Parathyroid adenoma (tissue), 2 donors: ENCODE measurements at regions not wholly inside any gene's neighbourhood (a gene's known extent, or its start where the extent isn't known, plus 50 kb on each side); places are given as distances from the start of the nearest gene placed in this dataset.

ENCODE experiments used
- H2AFZ ChIP-seq: fragments of 300-600 bp; sonication (generic); one replicate; pipeline ENCODE4 v1.7.0; 2017; ENCODE audit warnings: antibody characterized with exemption, mild to moderate bottlenecking
- H3K27ac ChIP-seq: fragments of 300-600 bp; sonication (generic); one replicate; pipeline ENCODE4 v1.7.0; 2017
- H3K27me3 ChIP-seq: fragments of 300-600 bp; sonication (generic); one replicate; pipeline ENCODE4 v1.7.0; 2017; ENCODE audit warnings: low read length; ENCODE audit not compliant: control insufficient read depth, insufficient read depth
- H3K36me3 ChIP-seq: fragments of 300-600 bp; sonication (generic); one replicate; pipeline ENCODE4 v1.7.0; 2017; ENCODE audit warnings: low read length; ENCODE audit not compliant: control insufficient read depth, insufficient read depth
- H3K4me1 ChIP-seq: fragments of 300-600 bp; sonication (generic); one replicate; pipeline ENCODE4 v1.7.0; 2017; ENCODE audit warnings: control low read depth
- H3K4me2 ChIP-seq: fragments of 300-600 bp; sonication (generic); one replicate; pipeline ENCODE4 v1.7.0; 2017; ENCODE audit warnings: low read length
- H3K4me3 ChIP-seq: fragments of 300-600 bp; sonication (generic); one replicate; pipeline ENCODE4 v1.7.0; 2017; ENCODE audit warnings: low read depth, low read length
- H3K79me2 ChIP-seq: fragments of 300-600 bp; sonication (generic); one replicate; pipeline ENCODE4 v1.7.0; 2017; ENCODE audit warnings: control low read depth
- H3K9ac ChIP-seq: fragments of 300-600 bp; sonication (generic); one replicate; pipeline ENCODE4 v1.7.0; 2017; ENCODE audit warnings: mild to moderate bottlenecking
- H3K9me3 ChIP-seq: fragments of 300-600 bp; sonication (generic); one replicate; pipeline ENCODE4 v1.7.0; 2017; ENCODE audit warnings: low read length; ENCODE audit not compliant: control insufficient read depth
- TF ChIP-seq, protein P1 (sequence below): fragments of 300-600 bp; sonication (generic); IDR thresholded peaks from one replicate; pipeline ENCODE4 v1.7.0; 2017; ENCODE audit warnings: antibody characterized with exemption, mild to moderate bottlenecking
- donor health status: primary hyperparathyroidism.

DNA sequence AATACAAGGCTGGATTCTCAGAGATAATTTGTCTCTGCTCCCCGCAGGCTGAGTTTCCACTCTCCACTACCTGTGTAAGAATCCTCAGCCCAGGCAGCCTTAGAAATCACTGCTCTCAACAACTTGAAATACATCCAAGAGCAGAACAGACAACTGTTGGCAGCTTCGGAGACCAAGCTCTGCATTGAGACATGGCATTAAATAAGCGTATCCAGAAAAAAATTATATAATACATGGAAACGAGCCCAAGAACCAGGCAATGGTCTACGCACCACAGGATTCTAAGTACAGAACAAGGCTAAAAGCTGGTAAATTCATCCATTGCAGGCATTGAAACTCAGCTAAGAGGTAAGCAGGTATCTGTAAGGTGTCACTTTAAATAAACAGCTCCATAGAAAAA is 165.5 kb upstream of the DIO3 start:
- TF ChIP-seq, protein P1, sequence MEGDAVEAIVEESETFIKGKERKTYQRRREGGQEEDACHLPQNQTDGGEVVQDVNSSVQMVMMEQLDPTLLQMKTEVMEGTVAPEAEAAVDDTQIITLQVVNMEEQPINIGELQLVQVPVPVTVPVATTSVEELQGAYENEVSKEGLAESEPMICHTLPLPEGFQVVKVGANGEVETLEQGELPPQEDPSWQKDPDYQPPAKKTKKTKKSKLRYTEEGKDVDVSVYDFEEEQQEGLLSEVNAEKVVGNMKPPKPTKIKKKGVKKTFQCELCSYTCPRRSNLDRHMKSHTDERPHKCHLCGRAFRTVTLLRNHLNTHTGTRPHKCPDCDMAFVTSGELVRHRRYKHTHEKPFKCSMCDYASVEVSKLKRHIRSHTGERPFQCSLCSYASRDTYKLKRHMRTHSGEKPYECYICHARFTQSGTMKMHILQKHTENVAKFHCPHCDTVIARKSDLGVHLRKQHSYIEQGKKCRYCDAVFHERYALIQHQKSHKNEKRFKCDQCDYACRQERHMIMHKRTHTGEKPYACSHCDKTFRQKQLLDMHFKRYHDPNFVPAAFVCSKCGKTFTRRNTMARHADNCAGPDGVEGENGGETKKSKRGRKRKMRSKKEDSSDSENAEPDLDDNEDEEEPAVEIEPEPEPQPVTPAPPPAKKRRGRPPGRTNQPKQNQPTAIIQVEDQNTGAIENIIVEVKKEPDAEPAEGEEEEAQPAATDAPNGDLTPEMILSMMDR = no peak
- Histone ChIP-seq H3K27me3 (no peaks in the 10 kb centered on the region), H3K4me1 (no peaks in the 10 kb centered on the region), H3K4me3 (no peak overlapping the region), H3K79me2 (no peaks in the 10 kb centered on the region), H3K27ac (no peak overlapping the region), H3K36me3 (no peaks in the 10 kb centered on the region), H2AFZ (no peak overlapping the region), H3K4me2 (no peak overlapping the region), H3K9ac (no peak overlapping the region), H3K9me3 (no peaks in the 10 kb centered on the region)

DNA sequence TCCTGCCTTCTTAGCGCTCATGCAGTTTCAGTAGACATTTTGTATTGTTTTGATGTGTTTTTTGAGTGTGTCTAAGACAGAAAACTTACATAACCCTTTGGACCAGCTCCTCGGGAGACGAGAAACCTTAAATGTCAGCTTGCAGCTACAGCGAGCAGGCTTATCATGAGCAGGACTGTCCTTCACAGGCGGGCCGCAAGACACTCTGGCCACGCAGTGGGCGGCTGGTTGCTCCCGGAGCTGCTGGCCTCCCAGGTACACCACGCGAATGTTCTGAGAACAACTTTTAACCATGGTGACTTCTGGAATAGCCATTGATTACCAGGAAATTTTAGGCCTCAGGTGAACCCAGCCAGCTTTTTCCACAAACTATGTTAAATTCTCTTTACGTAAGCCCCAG is 164.1 kb upstream of the DIO3 start:
- Histone ChIP-seq H2AFZ (no peak overlapping the region), H3K27me3 (no peaks in the 10 kb centered on the region), H3K4me3 (no peak overlapping the region), H3K27ac (no peak overlapping the region), H3K79me2 (no peaks in the 10 kb centered on the region), H3K4me1 (no peaks in the 10 kb centered on the region), H3K36me3 (no peaks in the 10 kb centered on the region), H3K9me3 (no peaks in the 10 kb centered on the region), H3K4me2 (no peak overlapping the region), H3K9ac (no peak overlapping the region)
- TF ChIP-seq, protein P1 = no peak

DNA sequence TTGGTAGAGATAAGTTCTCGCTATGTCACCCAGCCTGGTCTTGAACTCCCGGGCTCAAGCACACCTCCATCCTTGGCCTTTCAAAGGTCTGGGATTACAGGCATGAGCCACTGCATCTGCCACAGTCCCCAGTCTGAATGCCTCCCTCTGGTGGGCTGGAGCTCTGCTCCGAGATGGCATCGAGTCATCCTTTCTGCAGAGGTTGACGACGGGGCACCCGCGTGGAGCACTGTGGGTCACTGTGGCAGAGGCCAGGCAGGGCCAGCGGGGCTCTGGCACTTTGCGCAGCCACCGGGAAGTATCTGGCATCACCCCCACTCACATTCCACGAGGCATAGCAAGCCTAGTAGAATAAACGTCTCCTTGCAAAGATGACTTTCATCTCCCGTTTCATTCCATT is 163.3 kb upstream of the DIO3 start:
- H3K27ac ChIP-seq = no peak overlapping the region
- H3K36me3 ChIP-seq = no peaks in the 10 kb centered on the region
- H3K9ac ChIP-seq = no peak overlapping the region
- no peaks in the 10 kb centered on the region for H3K79me2 ChIP-seq
- no peaks in the 10 kb centered on the region for H3K9me3 ChIP-seq
- TF ChIP-seq, protein P1 = no peak
- H3K27me3 ChIP-seq = no peaks in the 10 kb centered on the region
- no peak overlapping the region for H2AFZ ChIP-seq
- no peak overlapping the region for H3K4me2 ChIP-seq
- H3K4me3 ChIP-seq = no peak overlapping the region
- H3K4me1 ChIP-seq = no peaks in the 10 kb centered on the region

DNA sequence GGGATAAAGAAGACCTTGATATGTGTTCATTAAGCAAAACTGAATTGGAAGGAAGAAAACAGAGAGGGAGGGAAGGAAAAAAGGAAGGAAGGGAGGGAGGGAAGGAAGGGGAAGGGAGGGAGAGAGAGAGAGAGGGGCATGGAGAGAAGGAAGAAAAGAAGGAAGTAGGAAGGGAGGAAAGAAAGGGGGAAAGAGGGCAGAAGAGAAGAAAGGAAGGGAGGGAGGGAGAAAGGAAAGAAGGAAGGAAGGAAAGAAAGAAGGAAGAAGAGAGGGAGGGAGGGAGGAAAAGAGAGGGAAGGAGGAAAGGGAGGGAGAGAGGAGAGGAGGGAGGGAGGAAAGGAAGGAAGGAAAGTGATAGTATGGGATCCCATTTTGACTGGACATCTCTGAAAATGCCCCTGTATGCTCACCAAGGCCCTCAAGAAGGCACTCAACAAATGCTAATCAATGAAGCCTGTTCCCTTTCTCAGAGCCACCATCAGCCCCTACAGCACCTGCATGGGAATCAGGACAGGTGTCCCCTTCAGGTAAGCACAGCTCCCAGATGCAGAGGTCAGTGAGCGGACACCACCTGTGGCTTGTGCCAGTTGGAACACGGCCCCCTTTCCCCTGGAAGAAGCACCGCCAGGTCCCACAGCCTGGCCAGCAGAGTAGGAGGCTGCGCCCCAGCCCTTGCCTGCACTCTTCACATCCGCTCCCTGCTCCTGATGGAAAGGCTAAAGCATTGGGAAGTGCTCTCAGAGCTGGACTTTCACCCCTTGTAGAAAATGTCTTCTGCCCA is 161.4 kb upstream of the DIO3 start:
- TF ChIP-seq, protein P1 = no peak
- no peak overlapping the region for H3K27ac ChIP-seq
- H2AFZ ChIP-seq = no peak overlapping the region
- H3K9me3 ChIP-seq = no peaks in the 10 kb centered on the region
- H3K36me3 ChIP-seq = no peaks in the 10 kb centered on the region
- no peaks in the 10 kb centered on the region for H3K27me3 ChIP-seq
- no peak overlapping the region for H3K9ac ChIP-seq
- H3K79me2 ChIP-seq = no peaks in the 10 kb centered on the region
- H3K4me3 ChIP-seq = no peak overlapping the region
- H3K4me2 ChIP-seq = no peak overlapping the region
- H3K4me1 ChIP-seq = no peaks in the 10 kb centered on the region

DNA sequence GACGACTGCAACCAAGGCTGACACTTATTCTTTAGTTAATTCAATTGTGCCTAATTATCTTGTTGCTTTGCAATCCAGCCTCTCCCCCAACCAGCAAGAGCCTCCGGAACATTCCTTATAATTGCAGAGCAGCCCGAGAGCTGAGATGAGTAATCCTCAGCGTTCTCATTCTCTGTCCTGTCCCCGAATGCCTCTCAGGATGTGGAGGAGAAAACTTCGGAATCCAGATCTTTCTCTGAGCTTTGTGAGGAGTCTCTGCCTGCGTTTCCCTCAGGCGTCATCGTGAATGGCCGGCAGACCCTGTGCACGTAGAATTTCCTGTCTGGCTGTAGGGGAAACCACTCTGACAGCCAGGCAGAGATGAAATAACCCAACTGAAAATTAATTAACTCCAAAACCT is 160.5 kb upstream of the DIO3 start:
- H3K4me2 ChIP-seq = no peak overlapping the region
- H3K9me3 ChIP-seq = no peaks in the 10 kb centered on the region
- H3K4me1 ChIP-seq = no peaks in the 10 kb centered on the region
- TF ChIP-seq, protein P1 = no peak
- H3K79me2 ChIP-seq = no peaks in the 10 kb centered on the region
- H3K9ac ChIP-seq = no peak overlapping the region
- H3K27me3 ChIP-seq = no peaks in the 10 kb centered on the region
- no peak overlapping the region for H3K27ac ChIP-seq
- H3K36me3 ChIP-seq = no peaks in the 10 kb centered on the region
- H2AFZ ChIP-seq = no peak overlapping the region
- no peak overlapping the region for H3K4me3 ChIP-seq
